SJSA1 (cell line): ENCODE measurements at regions not wholly inside any gene's neighbourhood (a gene's known extent, or its start where the extent isn't known, plus 50 kb on each side); places are given as distances from the start of the nearest gene placed in this dataset.
"Not testable (repeated sequence)": the region's sequence is repeated elsewhere in the genome, so short reads cannot be mapped to it uniquely, and the experiment has no call there.

Experiments used
- DNase-seq, 2 experiments: peaks; one replicate each; pipeline ENCODE4 v3.0.0-alpha.2; 2015 to 2020; ENCODE audit warnings: low spot score in 2 of 2, low read depth in 1 of 2
- H3K27ac ChIP-seq: fragments of 250-450 bp; sonication (Bioruptor Pico); 2 replicates; pipeline ENCODE4 v1.5.1; 2020; ENCODE audit warnings: mild to moderate bottlenecking, moderate library complexity
- H3K27me3 ChIP-seq: fragments of 250-450 bp; sonication (Bioruptor Pico); replicated peaks from 2 replicates; pipeline ENCODE4 v1.5.1; 2020; ENCODE audit warnings: mild to moderate bottlenecking, moderate library complexity
- H3K36me3 ChIP-seq: fragments of 250-450 bp; sonication (Bioruptor Pico); 2 replicates; pipeline ENCODE4 v1.5.1; 2020; ENCODE audit warnings: mild to moderate bottlenecking
- H3K4me1 ChIP-seq: fragments of 250-450 bp; sonication (Bioruptor Pico); replicated peaks from 2 replicates; pipeline ENCODE4 v1.6.1; 2021; ENCODE audit warnings: mild to moderate bottlenecking
- H3K4me3 ChIP-seq: fragments of 250-450 bp; sonication (Bioruptor Pico); 2 replicates; pipeline ENCODE4 v1.5.1; 2020; ENCODE audit warnings: mild to moderate bottlenecking
- H3K9me3 ChIP-seq: fragments of 250-450 bp; sonication (Bioruptor Pico); replicated peaks from 2 replicates; pipeline ENCODE4 v1.5.1; 2020; ENCODE audit warnings: mild to moderate bottlenecking

DNA sequence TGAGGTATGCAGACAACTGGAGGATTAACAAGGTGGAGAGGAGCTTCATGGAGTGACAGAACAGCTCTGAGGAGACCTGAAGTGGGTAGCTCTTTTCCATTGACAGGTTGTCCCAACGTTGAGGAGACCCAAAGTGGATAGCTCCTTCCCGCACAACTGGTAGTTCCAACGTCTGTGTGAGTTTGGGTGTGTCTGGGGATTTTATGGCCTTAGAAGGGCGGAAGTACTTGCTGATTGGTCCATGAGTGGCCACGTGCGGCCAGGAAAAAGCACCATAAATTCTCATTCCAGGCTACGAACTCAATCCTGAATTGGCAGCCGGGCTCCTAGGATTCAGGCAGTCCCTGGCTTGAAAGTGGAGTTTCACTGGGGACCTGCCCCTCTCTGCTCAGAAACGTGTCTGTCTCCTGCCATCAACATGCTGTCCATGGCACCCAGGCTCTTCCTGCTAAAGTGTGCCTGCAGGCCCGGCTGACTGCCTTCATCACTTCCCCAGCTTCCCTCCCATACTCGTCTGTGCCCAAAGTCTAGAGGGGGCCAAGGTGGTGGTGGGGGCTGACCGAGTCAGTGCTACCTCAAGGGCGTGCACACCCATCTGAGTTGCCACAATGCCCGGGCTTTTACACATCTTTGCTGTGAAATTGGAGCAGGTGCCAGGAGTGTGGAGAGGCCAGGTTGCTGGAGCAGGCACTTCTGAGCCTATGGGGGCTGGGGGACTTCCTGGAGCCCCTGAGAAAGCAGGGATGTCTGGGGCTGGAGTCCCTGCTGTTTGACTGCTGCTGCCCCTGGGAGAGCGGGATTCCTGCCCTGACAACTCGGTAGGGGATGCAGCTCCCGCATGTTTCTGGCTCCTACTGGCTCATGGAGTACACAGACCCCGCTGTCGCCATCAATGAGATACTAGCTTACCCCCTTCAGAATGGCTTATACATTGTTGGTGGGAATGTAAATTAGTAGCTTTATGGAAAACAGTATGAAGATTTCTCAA is 2034.6 kb upstream of the ACO1 start:
- H3K27ac ChIP-seq = no peak overlapping the region
- no peaks in the 10 kb centered on the region for H3K27me3 ChIP-seq
- H3K9me3 ChIP-seq = no peaks in the 10 kb centered on the region
- no peaks in the 10 kb centered on the region for H3K4me1 ChIP-seq
- no peak for DNase-seq
- no peak overlapping the region for H3K4me3 ChIP-seq
- no peaks in the 10 kb centered on the region for H3K36me3 ChIP-seq

DNA sequence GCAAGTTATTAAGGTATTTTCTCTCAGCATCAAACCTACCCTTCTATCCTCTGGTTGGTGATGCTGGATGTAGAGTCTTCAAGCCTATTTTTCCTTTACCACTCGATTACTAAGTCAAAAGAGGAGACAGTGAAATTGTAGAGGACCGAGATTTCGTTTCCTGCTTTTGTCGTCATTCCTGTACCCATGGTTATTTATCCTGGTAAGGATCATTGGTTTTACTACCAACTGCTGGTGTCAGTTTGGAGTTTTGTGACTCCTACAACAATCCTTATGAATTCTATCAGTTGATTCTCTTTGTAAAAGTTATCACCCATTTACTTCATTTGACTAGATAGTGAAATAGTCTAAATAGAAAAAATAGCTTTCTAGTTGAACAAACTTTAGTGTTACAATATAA is 2028.2 kb upstream of the ACO1 start:
- H3K27me3 ChIP-seq = no peaks in the 10 kb centered on the region
- H3K4me1 ChIP-seq = no peaks in the 10 kb centered on the region
- H3K36me3 ChIP-seq = no peaks in the 10 kb centered on the region
- H3K4me3 ChIP-seq = no peak overlapping the region
- no peak for DNase-seq
- H3K9me3 ChIP-seq = no peaks in the 10 kb centered on the region
- H3K27ac ChIP-seq = no peak overlapping the region

DNA sequence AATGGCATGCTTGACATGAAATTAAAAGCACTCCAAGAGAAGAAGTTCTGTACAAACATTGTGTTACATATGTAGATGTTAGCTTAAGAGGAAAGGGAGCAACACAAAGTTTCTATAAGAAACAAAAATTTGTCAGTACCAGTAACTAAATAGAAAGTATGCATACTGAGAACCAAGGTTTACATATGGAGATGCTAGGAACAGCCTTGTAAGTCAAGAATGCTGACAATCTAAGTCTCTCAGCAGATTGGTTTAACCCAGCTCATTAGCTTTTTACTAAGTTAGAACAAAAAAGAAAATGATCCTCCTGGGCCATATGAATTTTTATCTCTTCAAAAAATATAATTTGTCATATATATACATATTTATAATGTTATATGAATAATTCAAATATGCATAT is 2022.1 kb upstream of the ACO1 start:
- Histone ChIP-seq H3K4me1 (no peaks in the 10 kb centered on the region), H3K36me3 (no peaks in the 10 kb centered on the region), H3K27me3 (no peaks in the 10 kb centered on the region), H3K4me3 (no peak overlapping the region), H3K9me3 (no peaks in the 10 kb centered on the region), H3K27ac (no peak overlapping the region)
- no peak for DNase-seq

DNA sequence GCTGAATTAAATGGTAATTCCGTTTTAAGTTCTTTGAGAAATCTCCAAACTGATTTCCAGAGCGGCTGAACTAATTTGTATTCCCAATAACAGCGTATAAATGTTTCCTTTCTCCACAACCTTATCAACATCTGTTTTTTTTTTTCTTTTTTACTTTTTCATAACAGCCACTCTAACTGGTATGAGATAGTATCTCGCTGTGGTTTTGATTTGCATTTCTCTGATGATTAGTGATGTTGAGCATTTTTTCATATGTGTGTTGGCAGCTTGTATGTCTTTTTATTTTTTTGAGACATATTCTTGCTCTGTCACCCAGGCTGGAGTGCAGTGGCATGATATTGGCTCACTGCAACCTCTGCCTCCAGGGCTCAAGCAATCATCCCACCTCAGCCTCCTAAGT is 2018.3 kb upstream of the ACO1 start:
- not testable (repeated sequence) for H3K4me3 ChIP-seq, H3K9me3 ChIP-seq, H3K4me1 ChIP-seq, H3K27ac ChIP-seq, DNase-seq, H3K27me3 ChIP-seq, H3K36me3 ChIP-seq

DNA sequence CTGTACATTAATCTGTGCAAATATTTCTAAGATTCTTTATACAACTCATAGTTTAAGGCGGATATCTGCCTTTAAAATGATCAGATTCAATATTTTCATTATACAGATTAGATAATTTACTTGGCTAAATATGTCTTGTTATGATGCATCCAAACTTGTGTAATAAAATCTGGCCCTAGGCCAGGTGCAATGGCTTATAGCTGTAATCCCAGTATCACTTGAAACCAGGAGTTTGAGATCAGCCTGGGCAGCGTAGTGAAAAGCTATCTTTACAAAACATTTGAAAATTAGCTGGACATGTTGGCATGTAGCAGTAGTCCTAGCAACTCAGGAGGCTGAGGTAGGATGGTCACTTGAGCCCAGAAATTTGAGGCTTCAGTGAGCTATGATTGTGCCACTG is 2002.2 kb upstream of the ACO1 start:
- H3K9me3 ChIP-seq = no peaks in the 10 kb centered on the region
- no peak overlapping the region for H3K4me3 ChIP-seq
- H3K36me3 ChIP-seq = no peaks in the 10 kb centered on the region
- H3K27ac ChIP-seq = no peak overlapping the region
- no peaks in the 10 kb centered on the region for H3K27me3 ChIP-seq
- H3K4me1 ChIP-seq = no peaks in the 10 kb centered on the region
- no peak for DNase-seq

DNA sequence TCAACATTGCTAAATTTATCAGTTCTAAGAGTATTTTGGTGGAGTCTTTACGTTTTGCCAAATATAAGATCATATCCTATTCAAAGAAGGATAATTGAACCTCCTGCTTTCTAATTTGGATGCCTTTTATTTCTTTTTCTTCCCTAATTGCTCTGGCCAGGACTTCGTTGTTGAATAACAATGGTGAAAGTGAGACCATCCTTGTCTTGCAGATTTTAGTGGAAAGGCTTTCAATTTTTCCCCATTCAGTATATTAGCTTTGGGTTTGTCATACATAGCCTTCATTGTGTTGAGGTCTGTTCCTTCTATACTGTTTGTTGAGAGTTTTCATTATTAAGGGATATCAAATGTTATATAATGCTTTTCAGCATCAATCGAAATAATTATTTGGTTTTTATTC is 1974.2 kb upstream of the ACO1 start:
- Histone ChIP-seq H3K27me3 (no peaks in the 10 kb centered on the region), H3K4me3 (no peak overlapping the region), H3K4me1 (no peaks in the 10 kb centered on the region), H3K27ac (no peak overlapping the region), H3K36me3 (no peaks in the 10 kb centered on the region), H3K9me3 (no peaks in the 10 kb centered on the region)
- no peak for DNase-seq

DNA sequence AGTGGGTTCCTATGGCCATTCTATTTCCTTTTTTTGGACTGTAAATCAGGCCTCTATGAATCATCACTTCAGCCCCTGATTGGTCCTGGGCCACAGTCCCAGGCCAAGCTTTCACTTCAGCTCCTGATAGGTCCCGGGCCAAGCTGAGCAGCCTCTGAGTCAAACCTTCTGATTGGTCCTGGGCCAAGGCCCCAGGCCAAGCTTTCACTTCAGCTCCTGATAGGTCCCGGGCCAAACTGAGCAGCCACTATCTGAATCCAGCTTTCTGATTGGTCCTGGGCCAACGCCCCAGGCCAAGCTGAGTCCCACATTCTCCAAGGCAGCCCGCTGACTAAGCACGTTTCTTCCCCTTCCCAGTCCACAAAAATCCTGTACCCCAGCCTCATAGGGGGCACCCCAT is 1972.9 kb upstream of the ACO1 start:
- Histone ChIP-seq H3K4me1 (no peaks in the 10 kb centered on the region), H3K27me3 (no peaks in the 10 kb centered on the region), H3K36me3 (no peaks in the 10 kb centered on the region), H3K4me3 (no peak overlapping the region), H3K9me3 (no peaks in the 10 kb centered on the region), H3K27ac (no peak overlapping the region)
- no peak for DNase-seq

DNA sequence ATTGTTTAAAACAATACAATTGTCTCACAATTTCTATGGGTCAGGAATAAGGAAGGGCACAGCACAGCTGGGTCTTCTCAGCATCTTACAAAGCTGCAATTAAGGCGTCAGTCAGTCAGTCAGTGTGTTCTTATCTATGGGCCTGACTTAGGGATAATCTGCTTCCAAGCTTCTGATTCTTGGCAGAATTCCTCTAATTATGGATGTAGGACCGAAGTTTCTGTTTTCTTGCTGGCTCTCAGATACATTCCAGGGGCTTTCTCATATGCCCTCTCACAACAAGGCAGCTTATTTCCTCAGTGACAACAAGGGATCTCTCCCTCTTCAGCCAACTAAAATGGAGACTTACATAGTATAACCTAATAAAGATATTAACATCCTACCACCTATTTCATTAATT is 1925.3 kb upstream of the ACO1 start:
- no peaks in the 10 kb centered on the region for H3K27me3 ChIP-seq
- H3K36me3 ChIP-seq = no peaks in the 10 kb centered on the region
- H3K4me1 ChIP-seq = no peaks in the 10 kb centered on the region
- H3K4me3 ChIP-seq = no peak overlapping the region
- H3K27ac ChIP-seq = no peak overlapping the region
- DNase-seq = no peak
- no peaks in the 10 kb centered on the region for H3K9me3 ChIP-seq

DNA sequence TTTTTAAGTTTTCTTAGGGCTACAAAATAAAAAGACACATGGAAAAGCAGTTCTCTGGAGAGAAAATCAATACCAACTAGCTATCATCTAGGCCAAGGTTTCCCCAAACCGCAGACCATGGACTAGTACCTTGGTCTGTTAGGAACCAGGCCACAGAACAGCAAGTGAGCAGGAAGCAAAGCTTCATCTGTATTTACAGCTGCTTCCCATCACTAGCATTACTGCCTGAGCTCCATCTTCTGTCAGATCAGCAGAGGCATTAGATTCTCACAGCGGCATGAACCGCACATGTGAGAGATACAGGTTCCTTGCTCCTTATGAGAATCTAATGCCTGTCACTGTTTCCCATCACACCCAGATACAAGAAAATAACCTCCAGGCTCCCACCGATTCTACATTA is 1907.6 kb upstream of the ACO1 start:
- Histone ChIP-seq H3K9me3 (no peaks in the 10 kb centered on the region), H3K27ac (no peak overlapping the region), H3K4me3 (no peak overlapping the region), H3K4me1 (no peaks in the 10 kb centered on the region), H3K27me3 (no peaks in the 10 kb centered on the region), H3K36me3 (no peaks in the 10 kb centered on the region)
- DNase-seq = no peak

DNA sequence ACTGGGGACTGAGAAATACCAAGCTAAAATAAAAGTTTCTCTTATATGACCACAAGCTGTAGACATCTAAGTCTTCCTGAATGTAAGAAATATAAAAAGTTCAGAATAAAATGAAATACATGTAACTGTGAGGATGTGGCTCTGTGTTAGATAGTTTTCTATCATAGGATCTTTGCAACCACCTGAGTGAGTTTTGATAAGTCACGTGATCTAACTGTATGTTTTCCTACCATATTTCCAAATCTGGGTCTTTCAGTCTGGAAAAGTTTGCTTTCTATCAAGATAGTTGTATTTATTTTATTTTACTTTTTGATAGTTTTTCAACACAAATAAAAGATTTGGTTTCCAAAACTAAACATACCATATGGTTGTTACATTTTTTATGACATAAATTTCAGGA is 1905.8 kb upstream of the ACO1 start:
- Histone ChIP-seq H3K27me3 (no peaks in the 10 kb centered on the region), H3K36me3 (no peaks in the 10 kb centered on the region), H3K27ac (no peak overlapping the region), H3K4me1 (no peaks in the 10 kb centered on the region), H3K9me3 (no peaks in the 10 kb centered on the region), H3K4me3 (no peak overlapping the region)
- DNase-seq = no peak

DNA sequence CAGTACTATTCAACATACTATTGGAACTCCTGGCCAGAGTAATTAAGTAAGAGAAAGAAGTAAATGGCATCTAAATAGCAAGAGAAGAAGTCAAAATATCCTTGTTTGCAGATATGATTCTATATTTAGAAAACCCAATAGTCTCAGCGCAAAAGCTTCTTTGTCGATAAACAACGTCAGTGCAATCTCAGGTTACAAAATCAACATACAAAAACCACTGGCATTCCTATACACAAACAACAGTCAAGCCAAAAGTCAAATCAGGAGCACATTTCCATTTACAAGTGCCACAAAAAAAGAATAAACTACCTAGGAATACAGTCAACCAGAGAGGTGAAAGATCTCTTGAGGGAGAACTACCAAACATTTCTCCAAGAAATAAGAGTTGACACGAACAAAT is 1901.9 kb upstream of the ACO1 start:
- Histone ChIP-seq H3K36me3 (no peaks in the 10 kb centered on the region), H3K9me3 (no peaks in the 10 kb centered on the region), H3K4me3 (no peak overlapping the region), H3K27me3 (no peaks in the 10 kb centered on the region), H3K27ac (no peak overlapping the region), H3K4me1 (no peaks in the 10 kb centered on the region)
- DNase-seq = no peak

DNA sequence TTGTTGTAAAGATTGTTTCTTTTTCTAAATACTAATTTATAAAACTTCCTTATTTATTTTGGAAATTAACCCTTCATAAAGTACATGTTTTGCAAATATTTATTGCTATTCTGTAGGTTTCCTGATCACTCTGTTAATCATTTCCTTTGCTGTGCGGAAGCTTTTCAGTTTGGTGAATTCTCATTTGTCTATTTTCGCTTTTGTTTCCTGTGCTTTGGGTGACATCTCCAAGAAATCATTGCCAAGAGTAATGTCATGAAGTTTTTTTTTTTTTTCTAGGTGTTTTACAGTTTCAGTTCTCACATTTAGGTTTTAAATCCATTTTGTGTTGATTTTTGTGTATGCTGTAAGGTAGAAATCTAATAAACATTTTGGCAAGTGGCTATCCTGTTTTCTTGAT is 1899.8 kb upstream of the ACO1 start:
- no peak for DNase-seq
- no peaks in the 10 kb centered on the region for H3K27me3 ChIP-seq
- H3K27ac ChIP-seq = no peak overlapping the region
- no peak overlapping the region for H3K4me3 ChIP-seq
- H3K36me3 ChIP-seq = no peaks in the 10 kb centered on the region
- no peaks in the 10 kb centered on the region for H3K9me3 ChIP-seq
- no peaks in the 10 kb centered on the region for H3K4me1 ChIP-seq

DNA sequence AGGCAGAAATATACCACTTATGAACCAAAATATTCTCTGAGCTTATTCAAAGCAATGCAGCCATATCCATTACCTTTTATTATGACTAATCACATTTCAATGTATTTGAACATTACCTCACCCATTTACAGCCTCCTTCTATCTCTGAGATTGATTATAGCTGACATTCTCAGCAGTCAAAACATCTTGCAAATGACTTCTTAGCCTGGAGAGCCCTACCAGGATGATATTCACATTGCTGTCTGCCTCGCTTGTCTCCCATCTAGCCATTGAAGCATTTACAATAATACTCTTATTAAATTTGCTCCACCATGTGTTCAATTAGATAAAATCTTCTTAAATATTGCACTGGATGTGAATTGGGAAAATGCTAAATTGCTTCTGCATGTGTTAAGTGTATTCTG is 1879.9 kb upstream of the ACO1 start:
- Histone ChIP-seq H3K4me3 (no peak overlapping the region), H3K27me3 (no peaks in the 10 kb centered on the region), H3K27ac (no peak overlapping the region), H3K9me3 (no peaks in the 10 kb centered on the region), H3K36me3 (no peaks in the 10 kb centered on the region), H3K4me1 (no peaks in the 10 kb centered on the region)
- no peak for DNase-seq

DNA sequence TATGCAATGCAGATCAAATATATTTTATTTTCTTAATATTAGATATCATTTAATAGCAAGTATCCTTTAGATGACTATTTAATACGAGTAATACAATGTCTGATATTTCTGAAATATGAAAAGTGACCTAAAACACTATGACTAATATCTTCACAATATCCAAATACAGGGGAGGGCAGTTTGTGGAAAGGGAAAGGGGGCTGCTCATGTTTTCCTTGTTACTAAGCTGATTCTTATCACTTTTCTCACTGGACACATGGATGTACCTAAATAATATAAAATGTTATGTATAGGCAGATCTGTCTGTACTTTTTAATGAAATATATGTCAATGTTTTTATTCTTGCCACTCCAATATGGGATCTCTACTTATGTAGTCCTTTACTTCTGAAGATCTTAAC is 1879.1 kb upstream of the ACO1 start:
- Histone ChIP-seq H3K9me3 (no peaks in the 10 kb centered on the region), H3K27me3 (no peaks in the 10 kb centered on the region), H3K27ac (no peak overlapping the region), H3K4me1 (no peaks in the 10 kb centered on the region), H3K36me3 (no peaks in the 10 kb centered on the region), H3K4me3 (no peak overlapping the region)
- DNase-seq = no peak

DNA sequence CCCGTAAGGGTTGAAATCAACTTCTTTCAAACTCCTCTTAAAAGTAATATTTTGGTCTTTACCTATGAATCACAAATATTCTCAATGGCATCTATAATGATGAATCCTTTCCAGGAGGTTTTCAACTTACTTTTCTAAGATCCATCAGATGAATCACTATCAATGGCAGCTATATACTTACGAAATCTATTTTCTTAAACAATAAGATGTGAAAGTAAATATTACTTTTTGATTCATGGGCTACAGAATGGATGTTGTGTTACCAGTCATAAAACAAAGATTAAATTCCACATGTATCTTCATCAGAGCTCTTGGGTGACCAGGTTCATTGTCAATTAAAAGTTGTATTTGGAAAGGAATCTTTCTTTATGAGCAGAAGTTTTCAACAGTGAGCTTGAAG is 1877.7 kb upstream of the ACO1 start:
- no peaks in the 10 kb centered on the region for H3K9me3 ChIP-seq
- H3K4me1 ChIP-seq = no peaks in the 10 kb centered on the region
- no peak for DNase-seq
- H3K36me3 ChIP-seq = no peaks in the 10 kb centered on the region
- H3K4me3 ChIP-seq = no peak overlapping the region
- no peaks in the 10 kb centered on the region for H3K27me3 ChIP-seq
- no peak overlapping the region for H3K27ac ChIP-seq
